IMR-90 (cell line): ENCODE measurements at regions not wholly inside any gene's neighbourhood (a gene's known extent, or its start where the extent isn't known, plus 50 kb on each side); places are given as distances from the start of the nearest gene placed in this dataset.

ENCODE experiments used
- ATAC-seq: fragments of 200-7000 bp; cut with Tn5 transposase; 2 replicates; pipeline ENCODE4 v1.9.1; 2020; ENCODE audit warnings: low read depth, mild to moderate bottlenecking, moderate library complexity
- BruUV-seq: library from RNA; stranded (reverse); fragments of 400-500 nt; replicated peaks from 2 replicates; lab custom pipeline; 2021; lab: Mats Ljungman, UMichigan
- CTCF ChIA-PET: fragments of 300-600 bp; formaldehyde crosslinking; extraction: SDS; loops from one replicate; lab custom pipeline; 2021; ENCODE audit warnings: antibody characterized with exemption; lab: Yijun Ruan, JAX
- POLR2A ChIA-PET: fragments of 300-600 bp; sonication (Branson Sonifier 250); formaldehyde crosslinking; loops from one replicate; lab custom pipeline; 2022; ENCODE audit warnings: antibody characterized with exemption; ENCODE audit not compliant: unreplicated experiment; lab: Charles Lee
- DNase-seq: peaks from one replicate; pipeline ENCODE4 v3.0.0; 2013
- H2AFZ ChIP-seq: replicated peaks from 2 replicates; pipeline ENCODE3; 2013; ENCODE audit warnings: low read length, mild to moderate bottlenecking; ENCODE audit not compliant: poor library complexity
- H2AK5ac ChIP-seq: 2 replicates; pipeline ENCODE4 v1.6.1; 2013; ENCODE audit warnings: low read depth, low read length, inconsistent platforms
- H2AK9ac ChIP-seq: replicated peaks from 2 replicates; pipeline ENCODE3; 2013; ENCODE audit warnings: mild to moderate bottlenecking, low read depth, low read length, moderate library complexity; ENCODE audit not compliant: poor library complexity
- H2BK120ac ChIP-seq: 2 replicates; pipeline ENCODE4 v1.6.1; 2013; ENCODE audit warnings: low read depth, low read length, inconsistent platforms
- H2BK15ac ChIP-seq: 3 replicates; pipeline ENCODE4 v1.6.1; 2013; ENCODE audit warnings: low read depth, low read length, inconsistent platforms
- H2BK20ac ChIP-seq: 2 replicates; pipeline ENCODE4 v1.6.1; 2013; ENCODE audit warnings: low read depth, mild to moderate bottlenecking, inconsistent platforms, low read length, moderate library complexity
- H2BK5ac ChIP-seq: 2 replicates; pipeline ENCODE4 v1.6.1; 2013; ENCODE audit warnings: mild to moderate bottlenecking, low read depth, low read length, inconsistent platforms; ENCODE audit not compliant: poor library complexity, severe bottlenecking
- H3K14ac ChIP-seq: replicated peaks from 2 replicates; pipeline ENCODE4 v1.6.1; 2013; ENCODE audit warnings: low read depth, low read length, inconsistent platforms
- H3K18ac ChIP-seq: 2 replicates; pipeline ENCODE4 v1.6.1; 2013; ENCODE audit warnings: low read depth, low read length, control low read depth
- H3K23ac ChIP-seq: 2 replicates; pipeline ENCODE4 v1.6.1; 2013; ENCODE audit warnings: low read depth, low read length, inconsistent platforms
- H3K27ac ChIP-seq: 2 replicates; pipeline ENCODE4 v1.5.1; 2013; ENCODE audit warnings: mild to moderate bottlenecking, control low read depth, low read length; ENCODE audit not compliant: insufficient read depth
- H3K27me3 ChIP-seq: 2 replicates; pipeline ENCODE4 v1.6.1; 2013; ENCODE audit warnings: low read length; ENCODE audit not compliant: control insufficient read depth, insufficient read depth
- H3K36me3 ChIP-seq: 2 replicates; pipeline ENCODE4 v1.6.1; 2013; ENCODE audit warnings: low read length, mixed read lengths; ENCODE audit not compliant: control insufficient read depth, insufficient read depth
- H3K4ac ChIP-seq: 2 replicates; pipeline ENCODE4 v1.6.1; 2013; ENCODE audit warnings: low read depth, low read length, inconsistent platforms
- H3K4me1 ChIP-seq: 2 replicates; pipeline ENCODE4 v1.6.1; 2013; ENCODE audit warnings: low read length, mixed read lengths; ENCODE audit not compliant: control insufficient read depth, insufficient read depth
- H3K4me2 ChIP-seq: 2 replicates; pipeline ENCODE4 v1.6.1; 2013; ENCODE audit warnings: low read depth, mild to moderate bottlenecking, control low read depth, low read length, moderate library complexity
- H3K4me3 ChIP-seq: 2 replicates; pipeline ENCODE4 v1.5.1; 2013; ENCODE audit warnings: low read depth, mild to moderate bottlenecking, control low read depth, low read length, moderate library complexity; ENCODE audit not compliant: insufficient read depth
- H3K56ac ChIP-seq: 2 replicates; pipeline ENCODE4 v1.6.1; 2013; ENCODE audit warnings: low read length, inconsistent platforms; ENCODE audit not compliant: insufficient read depth; ENCODE audit errors: extremely low read depth
- H3K79me1 ChIP-seq, 2 experiments: 2 replicates each; pipeline ENCODE4 v1.6.1; 2013; ENCODE audit warnings: low read length in 2 of 2, inconsistent platforms in 1 of 2, low read depth in 1 of 2
- H3K9ac ChIP-seq: 2 replicates; pipeline ENCODE4 v1.6.1; 2013; ENCODE audit warnings: low read depth, low read length, control low read depth
- H3K9me1 ChIP-seq: 2 replicates; pipeline ENCODE4 v1.6.1; 2013; ENCODE audit warnings: low read length, inconsistent platforms; ENCODE audit not compliant: insufficient read depth
- H3K9me3 ChIP-seq: 2 replicates; pipeline ENCODE4 v1.6.1; 2013; ENCODE audit warnings: low read length; ENCODE audit not compliant: control insufficient read depth, insufficient read depth
- H4K20me1 ChIP-seq: 2 replicates; pipeline ENCODE4 v1.6.1; 2013; ENCODE audit warnings: low read length, inconsistent platforms; ENCODE audit not compliant: insufficient read depth
- H4K5ac ChIP-seq: 2 replicates; pipeline ENCODE4 v1.6.1; 2013; ENCODE audit warnings: mild to moderate bottlenecking, low read depth, low read length, control low read depth
- H4K8ac ChIP-seq, 2 experiments: 2 replicates each; pipeline ENCODE4 v1.6.1; 2013; ENCODE audit warnings: low read depth in 2 of 2, low read length in 2 of 2, control low read depth in 1 of 2, inconsistent platforms in 1 of 2
- H4K91ac ChIP-seq: 2 replicates; pipeline ENCODE4 v1.6.1; 2013; ENCODE audit warnings: low read depth, low read length, inconsistent platforms; ENCODE audit not compliant: insufficient read depth
- CEBPB ChIP-seq: IDR thresholded peaks from 2 replicates; pipeline ENCODE4 v1.6.1; 2012; ENCODE audit warnings: low read depth, low read length, improper control_type of control experiment
- RAD21 ChIP-seq: IDR thresholded peaks from 2 replicates; pipeline ENCODE4 v1.6.1; 2012; ENCODE audit warnings: low read length, improper control_type of control experiment
- WGBS, 2 experiments: methylation state at CpG; one replicate each; pipeline versions ENCODE4 v1.1.5 to v1.1.7; 2013; ENCODE audit warnings: missing lambda C conversion rate in 2 of 2; ENCODE audit not compliant: insufficient read length in 1 of 2; ENCODE audit errors: extremely low coverage in 2 of 2; 5-methylcytosine and 5-hydroxymethylcytosine counted together
- dilution Hi-C: fragments of 300-500 bp; cut with HindIII; formaldehyde crosslinking; loops from one replicate; pipeline ENCODE4 v1.14.3; 2018; ENCODE audit warnings: low sequenced_read_pairs; ENCODE audit not compliant: unreplicated experiment
- in situ Hi-C: fragments of 300-500 bp; cut with MboI; formaldehyde crosslinking; loops from 3 replicates; pipeline ENCODE4 v1.14.3; 2019; ENCODE audit warnings: low sequenced_read_pairs, inconsistent platforms, mixed read lengths
- intact Hi-C: fragments of 100-400 bp; cut with micrococcal nuclease; formaldehyde crosslinking; loops from 2 replicates; pipeline ENCODE4 v1.10.0; 2022
- TF ChIP-seq, protein P1 (sequence below): conservative IDR thresholded peaks from 2 replicates; pipeline ENCODE4 v1.5.1; 2012; ENCODE audit warnings: mild to moderate bottlenecking, low read depth, low read length, improper control_type of control experiment

DNA sequence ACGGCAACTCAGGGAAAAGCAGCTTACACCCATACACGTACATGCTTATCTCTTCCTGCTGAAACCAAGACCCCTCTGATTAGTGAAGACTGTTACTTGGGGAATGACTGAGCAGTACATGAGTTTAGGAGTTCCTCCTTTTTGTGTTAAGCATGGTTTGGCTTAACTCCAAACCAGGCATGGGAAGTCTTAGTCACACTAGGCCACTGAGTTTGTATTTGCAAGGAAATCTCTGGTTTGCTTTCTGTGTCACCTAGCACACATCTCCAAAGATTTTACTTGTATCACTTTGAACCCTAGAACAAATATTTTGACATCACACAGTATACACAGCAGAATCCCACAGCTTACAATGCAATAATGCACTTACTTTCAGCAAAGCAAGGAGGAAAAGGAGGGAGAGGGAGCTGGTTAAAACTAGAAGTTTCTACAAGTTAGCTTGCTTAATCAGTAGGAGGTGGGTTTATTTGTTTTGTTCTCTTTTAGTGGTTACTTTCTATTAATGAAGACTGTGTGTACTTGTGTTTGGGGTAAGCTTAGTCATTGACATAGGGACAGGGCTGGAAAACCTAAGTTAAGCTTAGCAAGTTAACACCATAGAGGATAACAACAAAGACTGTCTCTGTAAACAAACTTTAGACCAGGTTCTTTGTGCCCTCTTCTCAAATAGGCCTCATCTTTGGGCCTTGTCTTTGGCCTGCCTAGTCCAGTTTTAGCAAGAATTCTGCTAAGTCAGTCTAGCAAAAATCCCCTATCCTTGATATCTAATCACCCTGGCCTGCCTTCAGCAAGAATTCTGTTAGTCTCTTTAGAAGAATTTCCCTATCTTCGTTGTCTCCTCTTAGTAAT, 219.4 kb downstream of the MREG start (continued):
- TF ChIP-seq, protein P1, sequence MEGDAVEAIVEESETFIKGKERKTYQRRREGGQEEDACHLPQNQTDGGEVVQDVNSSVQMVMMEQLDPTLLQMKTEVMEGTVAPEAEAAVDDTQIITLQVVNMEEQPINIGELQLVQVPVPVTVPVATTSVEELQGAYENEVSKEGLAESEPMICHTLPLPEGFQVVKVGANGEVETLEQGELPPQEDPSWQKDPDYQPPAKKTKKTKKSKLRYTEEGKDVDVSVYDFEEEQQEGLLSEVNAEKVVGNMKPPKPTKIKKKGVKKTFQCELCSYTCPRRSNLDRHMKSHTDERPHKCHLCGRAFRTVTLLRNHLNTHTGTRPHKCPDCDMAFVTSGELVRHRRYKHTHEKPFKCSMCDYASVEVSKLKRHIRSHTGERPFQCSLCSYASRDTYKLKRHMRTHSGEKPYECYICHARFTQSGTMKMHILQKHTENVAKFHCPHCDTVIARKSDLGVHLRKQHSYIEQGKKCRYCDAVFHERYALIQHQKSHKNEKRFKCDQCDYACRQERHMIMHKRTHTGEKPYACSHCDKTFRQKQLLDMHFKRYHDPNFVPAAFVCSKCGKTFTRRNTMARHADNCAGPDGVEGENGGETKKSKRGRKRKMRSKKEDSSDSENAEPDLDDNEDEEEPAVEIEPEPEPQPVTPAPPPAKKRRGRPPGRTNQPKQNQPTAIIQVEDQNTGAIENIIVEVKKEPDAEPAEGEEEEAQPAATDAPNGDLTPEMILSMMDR: no peak

DNA sequence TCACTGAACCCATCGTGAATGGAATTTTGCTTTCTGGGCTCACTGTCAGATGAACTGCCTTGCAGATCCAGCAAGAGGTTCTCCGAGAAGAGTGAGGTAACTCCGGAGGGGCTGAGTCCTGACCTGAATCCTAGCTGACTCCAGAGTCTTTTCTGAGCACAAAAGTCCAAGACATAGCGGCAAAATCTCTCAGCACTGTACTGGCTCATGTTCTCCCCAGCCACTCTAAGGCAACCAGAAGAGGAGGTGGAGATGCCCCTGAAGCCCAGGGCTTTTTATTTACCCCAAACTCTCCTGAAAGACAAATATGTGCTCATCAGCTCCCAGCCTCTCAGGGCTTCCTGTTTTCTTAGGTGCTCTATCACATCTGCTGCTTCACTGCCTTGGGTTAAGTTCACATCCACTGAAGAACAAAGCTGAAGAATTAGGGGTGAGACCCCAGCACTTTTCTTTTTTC, 221.8 kb downstream of the MREG start:
- Histone ChIP-seq H3K79me1 (no peaks in the 10 kb centered on the region), H3K18ac (no peak overlapping the region), H3K4me1 (peaks cover 11% of the 10 kb centered on the region), H3K4me3 (no peak overlapping the region), H4K91ac (no peak overlapping the region), H4K8ac (no peak overlapping the region), H2AK5ac (no peak overlapping the region), H3K9me1 (peaks cover 2% of the 10 kb centered on the region; the same call in 1 of the 2 replicates), H2BK15ac (no peak overlapping the region), H3K14ac (no peak overlapping the region), H2AK9ac (no peak overlapping the region), H3K9me3 (no peaks in the 10 kb centered on the region), H4K5ac (no peak overlapping the region; the same call in 1 of the 2 replicates), H3K4me2 (no peak overlapping the region), H3K36me3 (no peaks in the 10 kb centered on the region), H4K20me1 (peaks cover 5% of the 10 kb centered on the region; the same call in 1 of the 2 replicates), H3K9ac (no peak overlapping the region), H3K23ac (no peak overlapping the region), H3K4ac (no peak overlapping the region), H2BK120ac (no peak overlapping the region), H2BK20ac (no peak overlapping the region), H3K27me3 (no peaks in the 10 kb centered on the region), H3K56ac (no peak overlapping the region), H3K27ac (no peak overlapping the region), H2AFZ (no peak overlapping the region), H2BK5ac (no peak overlapping the region)
- ChIA-PET POLR2A (no interaction called here), CTCF (interaction anchor here (0.8 kb wide), 1 partner anchor 37 kb away, joined by 4 read pairs; no protein-coding TSS in a partner anchor)
- no peak for TF ChIP-seq RAD21
- TF ChIP-seq CEBPB: no peak
- in situ Hi-C loops (no loop called here), dilution Hi-C loops (no loop called here), intact Hi-C loops (loop anchor here (5.0 kb wide), 2 partner anchors 89 to 264 kb away; no protein-coding TSS in a partner anchor)
- 80% methylated on average over 3 of the region's 4 CpGs; no CpG with 5 or more reads in 1 of the 2 experiments for WGBS, 2 experiments
- DNase-seq: no peak
- no peak for ATAC-seq
- no TSS peak for BruUV-seq
